A673 (cell line): ENCODE measurements at regions not wholly inside any gene's neighbourhood (a gene's known extent, or its start where the extent isn't known, plus 50 kb on each side); places are given as distances from the start of the nearest gene placed in this dataset.

Experiments
- EZH2 ChIP-seq: fragments of 200-600 bp; sonication (generic); IDR thresholded peaks from 2 replicates; pipeline ENCODE4 v1.6.1; 2017; ENCODE audit warnings: borderline replicate concordance, low read depth, mild to moderate bottlenecking, mixed read lengths, antibody characterized with exemption, low read length; ENCODE audit not compliant: poor library complexity, severe bottlenecking
- TF ChIP-seq, protein P1 (sequence below): fragments of 300-800, 200-600 bp; sonication (generic); conservative IDR thresholded peaks from 2 replicates; pipeline ENCODE4 v1.5.1; 2017; ENCODE audit warnings: low read depth, mild to moderate bottlenecking, antibody characterized with exemption, low read length, moderate library complexity, mixed read lengths

DNA sequence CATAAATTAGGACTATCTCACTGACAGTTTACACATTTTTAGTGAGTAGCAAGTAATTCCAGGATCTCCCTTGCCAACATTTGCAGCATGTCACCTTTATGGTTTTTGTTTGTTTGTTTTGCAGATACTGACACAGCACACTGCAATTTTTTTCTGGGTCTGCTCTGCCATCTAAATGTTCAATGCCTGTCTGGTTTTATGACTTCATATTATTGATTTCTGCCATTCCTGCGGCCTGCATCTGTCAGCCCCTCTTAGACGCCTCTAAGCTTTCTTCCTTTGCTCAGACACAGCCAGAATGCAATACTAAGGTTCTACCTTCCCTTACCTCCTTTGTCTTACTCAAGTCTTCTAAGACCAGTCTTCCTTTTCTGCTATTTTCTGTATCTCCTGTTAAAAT is 321.2 kb upstream of the AZI2 start:
- TF ChIP-seq, protein P1, sequence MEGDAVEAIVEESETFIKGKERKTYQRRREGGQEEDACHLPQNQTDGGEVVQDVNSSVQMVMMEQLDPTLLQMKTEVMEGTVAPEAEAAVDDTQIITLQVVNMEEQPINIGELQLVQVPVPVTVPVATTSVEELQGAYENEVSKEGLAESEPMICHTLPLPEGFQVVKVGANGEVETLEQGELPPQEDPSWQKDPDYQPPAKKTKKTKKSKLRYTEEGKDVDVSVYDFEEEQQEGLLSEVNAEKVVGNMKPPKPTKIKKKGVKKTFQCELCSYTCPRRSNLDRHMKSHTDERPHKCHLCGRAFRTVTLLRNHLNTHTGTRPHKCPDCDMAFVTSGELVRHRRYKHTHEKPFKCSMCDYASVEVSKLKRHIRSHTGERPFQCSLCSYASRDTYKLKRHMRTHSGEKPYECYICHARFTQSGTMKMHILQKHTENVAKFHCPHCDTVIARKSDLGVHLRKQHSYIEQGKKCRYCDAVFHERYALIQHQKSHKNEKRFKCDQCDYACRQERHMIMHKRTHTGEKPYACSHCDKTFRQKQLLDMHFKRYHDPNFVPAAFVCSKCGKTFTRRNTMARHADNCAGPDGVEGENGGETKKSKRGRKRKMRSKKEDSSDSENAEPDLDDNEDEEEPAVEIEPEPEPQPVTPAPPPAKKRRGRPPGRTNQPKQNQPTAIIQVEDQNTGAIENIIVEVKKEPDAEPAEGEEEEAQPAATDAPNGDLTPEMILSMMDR: no peak
- TF ChIP-seq EZH2: no peak
